Peyer's patch (tissue), 4 donors: ENCODE measurements at regions not wholly inside any gene's neighbourhood (a gene's known extent, or its start where the extent isn't known, plus 50 kb on each side); places are given as distances from the start of the nearest gene placed in this dataset.

Experiments
- DNase-seq, 3 donors: peaks; one replicate each; pipeline ENCODE4 v3.0.0-alpha.2; 2017 to 2019
- H3K27ac ChIP-seq, 4 donors: fragments of 200-600 bp; sonication (generic); one replicate each; pipeline ENCODE4 v1.5.1; 2016 to 2019
- H3K27me3 ChIP-seq, 2 donors: fragments of 200-600 bp; sonication (generic); one replicate each; pipeline ENCODE4 v1.5.1; 2019
- H3K36me3 ChIP-seq, 3 donors: fragments of 200-600 bp; sonication (generic); one replicate each; pipeline ENCODE4 v1.5.1; 2016 to 2019
- H3K4me1 ChIP-seq, 4 donors: fragments of 200-600 bp; sonication (generic); one replicate each; pipeline ENCODE4 v1.5.1; 2016 to 2019
- H3K4me3 ChIP-seq, 4 donors: fragments of 200-600 bp; sonication (generic); 1 replicate in 3 of 4; 2 replicates in 1 of 4; pipeline ENCODE4 v1.5.1; 2016 to 2019; ENCODE audit warnings: mild to moderate bottlenecking in 1 of 4
- H3K9me3 ChIP-seq, 4 donors: fragments of 200-600 bp; sonication (generic); one replicate each; pipeline ENCODE4 v1.5.1; 2016 to 2019; ENCODE audit warnings: mild to moderate bottlenecking in 1 of 4
- POLR2A ChIP-seq, 2 donors: fragments of 450-650 bp; IDR thresholded peaks; one replicate each; pipeline ENCODE4 v1.5.1; 2017; ENCODE audit warnings: antibody characterized with exemption in 2 of 2, mild to moderate bottlenecking in 2 of 2, moderate library complexity in 2 of 2
- TF ChIP-seq, protein P1 (sequence below), 6 experiments: fragments of 450-650 bp in 4 of 6; fragments of 200-600 bp in 2 of 6; sonication (generic) in 1 of 6; IDR thresholded peaks; one replicate each; pipeline ENCODE4 v1.5.1; 2017 to 2019; ENCODE audit warnings: antibody characterized with exemption in 6 of 6, mild to moderate bottlenecking in 3 of 6, moderate library complexity in 1 of 6

DNA sequence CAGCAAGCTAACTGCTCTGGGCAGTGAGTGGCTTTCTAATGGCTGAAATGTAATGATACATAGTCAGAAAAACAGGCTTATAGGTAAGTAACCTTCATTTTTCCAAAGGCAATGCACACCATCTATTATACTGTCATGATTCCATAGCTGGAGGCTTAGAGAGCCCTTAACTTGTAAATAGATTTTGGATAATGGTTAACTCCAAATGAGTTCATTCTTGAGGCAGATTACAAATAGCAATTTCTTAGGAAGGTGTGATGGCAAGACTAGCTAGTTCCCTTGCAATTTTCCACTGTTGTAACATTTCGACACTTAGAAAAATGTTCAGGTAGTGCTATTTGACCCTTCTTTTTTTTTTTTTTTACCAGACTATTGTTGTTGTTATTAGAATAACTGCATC, 789.8 kb upstream of the PCDH9 start:
- Histone ChIP-seq H3K4me3 (no peak overlapping the region), H3K36me3 (no peaks in the 10 kb centered on the region), H3K4me1 (no peaks in the 10 kb centered on the region), H3K27ac (no peak overlapping the region), H3K9me3 (no peaks in the 10 kb centered on the region), H3K27me3 (no peaks in the 10 kb centered on the region)
- TF ChIP-seq, protein P1, sequence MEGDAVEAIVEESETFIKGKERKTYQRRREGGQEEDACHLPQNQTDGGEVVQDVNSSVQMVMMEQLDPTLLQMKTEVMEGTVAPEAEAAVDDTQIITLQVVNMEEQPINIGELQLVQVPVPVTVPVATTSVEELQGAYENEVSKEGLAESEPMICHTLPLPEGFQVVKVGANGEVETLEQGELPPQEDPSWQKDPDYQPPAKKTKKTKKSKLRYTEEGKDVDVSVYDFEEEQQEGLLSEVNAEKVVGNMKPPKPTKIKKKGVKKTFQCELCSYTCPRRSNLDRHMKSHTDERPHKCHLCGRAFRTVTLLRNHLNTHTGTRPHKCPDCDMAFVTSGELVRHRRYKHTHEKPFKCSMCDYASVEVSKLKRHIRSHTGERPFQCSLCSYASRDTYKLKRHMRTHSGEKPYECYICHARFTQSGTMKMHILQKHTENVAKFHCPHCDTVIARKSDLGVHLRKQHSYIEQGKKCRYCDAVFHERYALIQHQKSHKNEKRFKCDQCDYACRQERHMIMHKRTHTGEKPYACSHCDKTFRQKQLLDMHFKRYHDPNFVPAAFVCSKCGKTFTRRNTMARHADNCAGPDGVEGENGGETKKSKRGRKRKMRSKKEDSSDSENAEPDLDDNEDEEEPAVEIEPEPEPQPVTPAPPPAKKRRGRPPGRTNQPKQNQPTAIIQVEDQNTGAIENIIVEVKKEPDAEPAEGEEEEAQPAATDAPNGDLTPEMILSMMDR (IDR thresholded peaks at IDR 0.05): no peak
- TF ChIP-seq POLR2A (IDR thresholded peaks at IDR 0.05): no peak
- DNase-seq: no peak

DNA sequence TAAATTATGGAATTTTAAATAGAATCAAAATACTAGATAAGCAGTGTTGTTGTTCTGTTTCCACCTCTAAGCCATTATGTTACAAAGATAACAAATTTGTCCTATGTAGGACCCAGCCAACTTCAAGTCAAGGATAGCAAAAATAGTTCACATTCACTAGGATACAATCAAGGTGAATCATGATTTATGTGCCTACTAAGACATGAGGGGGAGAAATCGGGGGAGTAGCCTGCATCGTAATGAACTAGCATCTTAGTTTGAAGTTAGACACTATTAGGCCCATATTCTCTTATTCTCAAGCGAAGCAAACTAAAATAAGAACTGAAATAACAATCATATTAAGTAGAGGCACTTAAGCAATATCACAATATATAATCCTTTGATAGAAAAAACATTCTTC, 779.4 kb upstream of the PCDH9 start:
- TF ChIP-seq, protein P1 (IDR thresholded peaks at IDR 0.05): no peak
- no peak for TF ChIP-seq POLR2A (IDR thresholded peaks at IDR 0.05)
- no peaks in the 10 kb centered on the region for H3K9me3 ChIP-seq
- H3K27ac ChIP-seq: no peak overlapping the region
- H3K4me3 ChIP-seq: no peak overlapping the region
- H3K36me3 ChIP-seq: no peaks in the 10 kb centered on the region
- no peak for DNase-seq
- H3K4me1 ChIP-seq: no peaks in the 10 kb centered on the region
- no peaks in the 10 kb centered on the region for H3K27me3 ChIP-seq

GRCh38 chr13:68007576-68007975, 777.4 kb upstream of the PCDH9 start:
- H3K4me1 ChIP-seq: no peaks in the 10 kb centered on the region
- no peak for DNase-seq
- H3K36me3 ChIP-seq: no peaks in the 10 kb centered on the region
- no peak overlapping the region for H3K27ac ChIP-seq
- no peak for TF ChIP-seq POLR2A (IDR thresholded peaks at IDR 0.05)
- TF ChIP-seq, protein P1 (IDR thresholded peaks at IDR 0.05): no peak
- H3K4me3 ChIP-seq: no peak overlapping the region
- H3K27me3 ChIP-seq: no peaks in the 10 kb centered on the region
- H3K9me3 ChIP-seq: no peaks in the 10 kb centered on the region

DNA sequence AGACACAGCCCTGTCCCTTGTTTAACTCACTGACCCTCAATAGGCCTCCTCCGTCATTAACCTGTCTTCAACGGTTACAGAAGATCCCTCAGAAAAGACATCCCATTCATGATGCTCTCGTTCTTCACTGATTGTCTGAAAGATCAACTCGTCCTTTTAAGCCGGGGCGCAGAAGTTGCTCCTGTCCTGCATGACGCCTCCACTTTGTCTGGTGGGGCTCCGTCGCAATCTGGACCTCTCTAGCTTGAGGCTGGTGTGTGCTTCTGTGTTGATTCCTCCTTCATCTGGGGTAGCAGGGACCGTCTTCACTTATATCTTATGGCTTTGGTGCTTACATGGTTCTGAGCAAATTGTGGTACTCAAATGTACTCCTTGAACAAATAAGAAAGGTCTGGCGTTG, 766.0 kb upstream of the PCDH9 start:
- DNase-seq: no peak
- H3K36me3 ChIP-seq: no peaks in the 10 kb centered on the region
- TF ChIP-seq, protein P1 (IDR thresholded peaks at IDR 0.05): no peak
- TF ChIP-seq POLR2A (IDR thresholded peaks at IDR 0.05): no peak
- no peaks in the 10 kb centered on the region for H3K4me1 ChIP-seq
- H3K27me3 ChIP-seq: no peaks in the 10 kb centered on the region
- no peak overlapping the region for H3K27ac ChIP-seq
- H3K9me3 ChIP-seq: no peaks in the 10 kb centered on the region
- H3K4me3 ChIP-seq: no peak overlapping the region

- Histone ChIP-seq H3K36me3 (no peaks in the 10 kb centered on the region), H3K4me3 (no peak overlapping the region), H3K27me3 (no peaks in the 10 kb centered on the region), H3K9me3 (no peaks in the 10 kb centered on the region), H3K27ac (no peak overlapping the region), H3K4me1 (no peaks in the 10 kb centered on the region)
- DNase-seq: no peak
- TF ChIP-seq POLR2A (IDR thresholded peaks at IDR 0.05): no peak
- TF ChIP-seq, protein P1 (IDR thresholded peaks at IDR 0.05): no peak
These were observed 760.7 kb upstream of the PCDH9 start for GRCh38 chr13:67990868-67991267.

DNA sequence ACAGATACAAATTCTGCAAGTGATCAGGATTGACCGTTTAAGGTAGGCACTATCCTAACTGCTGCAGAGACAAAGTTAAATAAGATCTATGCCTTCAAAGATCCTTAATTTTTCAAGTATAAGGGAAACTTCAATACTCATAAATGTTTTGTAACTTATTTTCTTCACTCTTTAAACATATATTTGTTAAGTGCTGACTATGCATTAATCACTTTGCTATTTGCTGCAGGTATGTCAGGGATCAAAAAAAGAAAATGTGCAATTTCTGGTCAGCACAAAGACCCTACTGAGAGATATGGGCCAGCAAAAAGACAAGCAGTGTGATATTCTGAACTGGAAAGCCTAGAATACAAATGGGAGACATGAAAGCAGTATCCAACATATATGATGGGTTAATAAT, 756.1 kb upstream of the PCDH9 start:
- no peaks in the 10 kb centered on the region for H3K4me1 ChIP-seq
- TF ChIP-seq POLR2A (IDR thresholded peaks at IDR 0.05): no peak
- TF ChIP-seq, protein P1 (IDR thresholded peaks at IDR 0.05): no peak
- H3K36me3 ChIP-seq: no peaks in the 10 kb centered on the region
- no peak overlapping the region for H3K27ac ChIP-seq
- H3K4me3 ChIP-seq: no peak overlapping the region
- no peaks in the 10 kb centered on the region for H3K9me3 ChIP-seq
- no peak for DNase-seq
- H3K27me3 ChIP-seq: no peaks in the 10 kb centered on the region
